HG03139 (cell line): ENCODE measurements at regions not wholly inside any gene's neighbourhood (a gene's known extent, or its start where the extent isn't known, plus 50 kb on each side); places are given as distances from the start of the nearest gene placed in this dataset.

Experiments
- ATAC-seq: cut with Tn5 transposase; IDR thresholded peaks from one replicate; pipeline ENCODE4 v1.9.1; 2021; ENCODE audit not compliant: unreplicated experiment

DNA sequence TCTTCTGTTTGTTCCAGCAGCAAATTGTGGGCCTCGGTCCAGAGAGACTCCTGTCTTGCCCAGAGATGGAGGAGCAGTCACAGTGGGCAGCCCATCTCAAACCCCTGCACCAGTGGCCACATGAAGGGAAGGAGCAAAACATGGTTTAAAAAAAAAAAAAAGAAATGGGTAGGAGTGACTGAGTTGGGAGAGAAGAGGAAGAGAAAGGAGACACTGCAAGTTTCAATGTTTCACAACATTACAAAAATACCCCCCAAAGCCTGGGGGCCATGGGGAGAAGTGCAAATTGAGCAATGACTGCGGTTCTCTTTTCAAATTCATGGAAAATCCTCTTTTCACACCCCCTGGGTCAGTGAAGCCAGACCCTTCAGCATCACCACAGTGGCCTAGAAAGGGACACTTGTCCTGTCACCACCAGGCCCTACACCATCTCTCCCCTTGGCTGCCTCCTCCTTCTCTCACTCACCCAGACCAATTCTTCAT lies 117.1 kb downstream of the ZFP36L2 start:
- ATAC-seq: no peak

GRCh38 chr2:43107679-43108078 lies 118.7 kb downstream of the ZFP36L2 start:
- ATAC-seq: no peak

GRCh38 chr2:43106559-43107527 lies 119.6 kb downstream of the ZFP36L2 start:
- ATAC-seq: no peak

GRCh38 chr2:43105586-43106558 lies 120.5 kb downstream of the ZFP36L2 start:
- no peak for ATAC-seq

DNA sequence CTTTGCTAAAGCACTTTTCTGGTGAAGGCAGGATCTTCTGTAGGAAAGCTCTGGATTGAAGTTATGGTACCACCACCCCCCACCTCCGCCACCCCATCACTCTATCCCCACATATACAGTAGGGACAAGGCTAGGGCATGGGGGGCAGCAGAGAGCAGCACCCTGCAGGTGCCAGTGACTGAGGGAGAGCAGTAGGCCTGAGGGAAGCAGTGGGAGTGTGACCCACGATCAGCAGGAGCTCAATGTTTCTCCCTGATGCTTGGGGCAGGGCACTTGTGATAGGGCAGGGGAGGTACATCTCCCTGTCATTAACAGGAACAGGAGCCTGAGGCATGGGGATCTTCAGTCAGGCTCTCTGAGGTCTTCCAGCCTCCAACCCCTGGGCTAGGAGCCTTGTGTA lies 121.6 kb downstream of the ZFP36L2 start:
- ATAC-seq: no peak

GRCh38 chr2:43104106-43104505 lies 122.3 kb downstream of the ZFP36L2 start:
- no peak for ATAC-seq

DNA sequence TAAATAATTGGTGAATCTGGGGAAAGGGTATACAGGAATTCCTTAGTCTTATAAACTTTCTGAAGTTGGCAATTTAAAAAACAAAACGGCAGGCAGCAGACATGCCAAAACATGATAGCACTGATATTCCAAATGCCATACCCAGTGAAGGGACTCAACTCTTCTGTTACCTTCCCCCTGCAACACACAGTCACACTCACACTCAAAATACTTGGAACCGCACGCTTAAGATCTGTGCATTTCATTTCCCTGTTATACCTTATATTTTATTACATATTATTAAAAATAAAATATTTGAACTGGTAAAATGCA lies 123.4 kb downstream of the ZFP36L2 start:
- ATAC-seq: no peak

DNA sequence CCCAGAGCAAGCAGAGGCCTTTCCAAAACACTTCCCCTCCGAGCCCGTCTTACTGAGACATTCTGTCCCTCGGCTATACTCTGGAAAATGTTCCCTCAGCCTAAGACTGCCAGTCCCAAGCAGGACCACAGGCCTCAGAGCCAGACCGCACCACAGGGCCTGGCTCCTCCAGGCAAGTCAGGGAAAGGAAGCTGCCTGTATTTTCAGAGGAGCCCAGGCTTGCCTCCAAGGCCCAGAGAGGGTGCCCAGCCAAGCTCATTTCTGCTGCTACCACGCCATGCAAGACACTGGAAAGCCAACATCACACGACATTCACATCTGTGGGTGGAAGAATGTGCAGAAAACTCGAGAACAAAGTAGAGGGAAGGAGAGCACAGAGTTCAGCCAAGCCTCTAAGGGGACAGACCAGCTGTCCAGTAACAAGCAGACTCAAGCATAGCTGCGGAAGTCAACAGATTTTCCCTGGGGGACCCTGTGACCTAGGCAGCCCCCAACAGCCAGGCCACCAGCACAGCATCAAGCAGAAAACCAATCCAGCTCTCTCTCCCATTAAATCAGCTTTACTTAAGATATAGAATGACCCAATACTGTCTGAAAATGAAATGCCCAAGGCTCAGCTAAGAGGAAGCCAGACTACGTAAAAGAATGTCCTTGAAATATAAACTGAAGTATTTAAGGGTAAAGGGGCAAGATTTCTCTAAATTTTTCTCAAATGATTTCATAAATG lies 123.9 kb downstream of the ZFP36L2 start:
- no peak for ATAC-seq

- no peak for ATAC-seq
Measured at GRCh38 chr2:43101751-43102150, 124.7 kb downstream of the ZFP36L2 start.

GRCh38 chr2:43100883-43101662 lies 125.3 kb downstream of the ZFP36L2 start:
- no peak for ATAC-seq

DNA sequence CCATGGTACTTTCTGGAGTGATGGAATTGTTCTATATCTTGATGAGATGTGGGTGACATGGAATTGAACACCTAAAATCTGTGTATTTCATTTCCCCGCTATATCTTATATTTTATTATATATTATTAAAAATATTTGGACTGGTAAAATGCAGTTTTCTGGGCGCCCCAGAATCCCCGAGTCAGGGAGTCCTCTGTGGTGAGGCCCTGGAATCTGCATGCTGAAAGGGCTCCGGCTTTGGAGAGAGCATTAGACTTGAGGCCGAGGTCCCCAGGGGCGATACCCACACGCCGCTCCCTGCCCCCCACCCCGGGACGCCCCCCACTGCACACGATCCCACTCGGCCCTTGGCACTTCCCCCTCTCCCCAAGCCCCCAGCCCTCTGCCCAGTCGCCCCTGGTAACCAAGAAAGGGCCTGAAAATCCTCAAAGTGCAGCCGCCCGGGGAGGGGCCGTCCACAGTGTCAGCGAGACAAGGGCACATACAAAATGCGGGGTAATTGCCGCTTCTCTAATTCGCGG lies 126.0 kb downstream of the ZFP36L2 start:
- no peak for ATAC-seq

GRCh38 chr2:43099797-43100196 lies 126.6 kb downstream of the ZFP36L2 start:
- ATAC-seq: no peak

DNA sequence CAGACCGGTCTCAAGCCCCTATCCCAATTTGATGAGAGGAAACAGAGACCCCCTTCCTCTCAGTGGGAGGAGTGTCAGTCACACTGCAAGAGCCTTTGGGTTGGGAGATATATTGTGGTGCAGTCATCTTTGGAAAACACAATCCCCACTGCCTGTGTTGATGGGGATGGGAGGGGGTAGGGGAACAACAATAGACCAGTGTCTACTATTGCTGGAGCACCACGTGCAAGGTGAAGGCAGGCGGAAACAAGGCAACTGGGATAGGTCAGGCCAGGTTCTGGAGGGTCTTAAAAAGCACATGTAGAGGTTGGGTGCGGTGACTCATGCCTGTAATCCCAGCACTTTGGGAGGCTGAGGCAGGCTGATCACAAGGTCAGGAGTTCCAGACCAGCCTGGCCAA lies 127.9 kb downstream of the ZFP36L2 start:
- ATAC-seq: no peak

DNA sequence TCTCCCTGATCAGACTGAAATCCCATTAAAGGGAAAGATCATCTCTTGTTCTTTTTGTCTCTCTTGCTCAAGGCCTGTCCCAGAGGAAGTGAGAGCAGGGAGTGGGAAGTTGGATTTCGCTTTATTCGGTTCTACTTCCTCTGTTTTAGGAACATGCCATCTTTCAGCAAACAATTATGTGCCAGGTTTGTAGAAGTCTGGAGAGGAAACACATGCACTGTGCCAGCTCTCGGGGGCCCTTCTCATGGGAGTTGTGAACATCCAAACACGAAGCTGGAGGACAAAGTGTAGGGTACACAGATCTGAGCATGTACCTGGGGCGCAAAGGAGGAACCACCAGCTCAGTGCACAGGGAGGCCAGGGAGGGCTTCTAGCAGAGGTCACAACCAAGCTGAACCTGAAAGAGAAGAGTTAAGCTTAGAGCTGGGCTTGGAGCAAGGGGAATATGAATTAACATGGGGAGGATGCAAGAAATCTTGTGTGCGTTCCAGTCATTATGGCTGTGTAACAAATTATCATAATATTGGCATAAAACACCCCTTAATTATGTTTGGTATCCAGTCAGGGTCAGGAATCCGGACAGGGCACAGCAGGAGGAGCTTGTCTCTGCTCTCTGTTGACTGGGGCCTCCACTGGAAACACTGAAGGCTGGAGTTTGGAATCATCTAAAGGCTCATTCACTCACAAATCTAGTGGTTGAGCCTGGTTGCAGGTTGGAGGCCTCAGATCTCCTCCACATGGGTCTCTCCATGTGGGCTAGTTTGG lies 128.6 kb downstream of the ZFP36L2 start:
- no peak for ATAC-seq

GRCh38 chr2:43095533-43096295 lies 130.7 kb downstream of the ZFP36L2 start:
- ATAC-seq: no peak

DNA sequence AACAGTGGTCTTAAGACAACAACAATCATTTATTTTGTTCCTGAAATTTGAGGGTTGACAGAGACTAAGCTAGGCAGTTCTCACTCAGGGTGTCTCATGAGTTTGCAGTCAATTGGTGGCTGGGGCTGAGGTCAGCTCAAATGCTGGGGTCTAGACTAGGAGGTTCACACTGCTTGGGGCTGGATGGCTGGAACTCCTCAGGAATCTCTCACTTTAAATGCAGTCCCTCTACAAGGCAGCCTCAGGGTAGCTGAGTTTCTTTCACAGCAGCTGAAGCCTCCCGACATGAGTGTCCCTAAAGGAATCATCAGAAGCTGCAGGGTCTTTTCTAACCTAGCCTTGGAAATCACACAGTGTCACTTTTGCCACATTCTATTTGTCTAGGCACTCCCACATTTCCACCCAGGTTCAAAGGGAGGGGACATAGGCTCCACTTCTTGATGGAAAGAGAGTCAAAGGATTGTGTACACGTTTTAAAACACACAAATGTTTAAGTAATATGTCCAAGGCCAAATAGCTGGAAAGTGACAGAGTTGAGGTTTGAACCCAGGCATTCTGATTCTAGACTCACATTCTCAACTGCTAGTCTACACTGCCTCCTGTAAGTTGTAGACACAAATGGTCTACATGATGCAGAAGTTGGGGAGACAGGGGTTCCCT lies 133.8 kb downstream of the ZFP36L2 start:
- no peak for ATAC-seq

GRCh38 chr2:43090317-43090716 lies 136.1 kb downstream of the ZFP36L2 start:
- ATAC-seq: no peak
